Fibroblast of the conjunctiva (primary cell): ENCODE measurements at regions not wholly inside any gene's neighbourhood (a gene's known extent, or its start where the extent isn't known, plus 50 kb on each side); places are given as distances from the start of the nearest gene placed in this dataset.
"Not testable (repeated sequence)": the region's sequence is repeated elsewhere in the genome, so short reads cannot be mapped to it uniquely, and the experiment has no call there.

Experiments used
- DNase-seq: peaks from one replicate; pipeline ENCODE4 v3.0.0-alpha.2; 2010; ENCODE audit warnings: low read depth

DNA sequence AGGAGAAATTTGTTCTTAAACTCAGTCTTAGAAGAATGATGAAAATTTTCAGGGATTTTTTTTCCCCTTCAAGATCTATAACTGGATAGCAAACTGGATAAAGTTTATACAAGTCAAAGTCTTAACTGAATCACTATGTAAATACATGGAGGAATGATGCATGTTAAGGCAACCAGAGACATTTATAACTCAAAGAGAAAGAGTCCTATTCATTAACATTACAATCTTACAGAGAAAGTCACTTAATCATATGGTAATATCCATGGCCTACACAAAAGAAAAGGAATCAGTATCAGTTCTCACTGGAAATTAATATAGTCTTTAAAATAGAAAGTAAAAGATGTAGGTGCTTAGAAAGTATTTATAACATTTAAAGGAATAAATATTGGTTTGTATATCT, 869.1 kb downstream of the TBL1XR1 start:
- no peak for DNase-seq

DNA sequence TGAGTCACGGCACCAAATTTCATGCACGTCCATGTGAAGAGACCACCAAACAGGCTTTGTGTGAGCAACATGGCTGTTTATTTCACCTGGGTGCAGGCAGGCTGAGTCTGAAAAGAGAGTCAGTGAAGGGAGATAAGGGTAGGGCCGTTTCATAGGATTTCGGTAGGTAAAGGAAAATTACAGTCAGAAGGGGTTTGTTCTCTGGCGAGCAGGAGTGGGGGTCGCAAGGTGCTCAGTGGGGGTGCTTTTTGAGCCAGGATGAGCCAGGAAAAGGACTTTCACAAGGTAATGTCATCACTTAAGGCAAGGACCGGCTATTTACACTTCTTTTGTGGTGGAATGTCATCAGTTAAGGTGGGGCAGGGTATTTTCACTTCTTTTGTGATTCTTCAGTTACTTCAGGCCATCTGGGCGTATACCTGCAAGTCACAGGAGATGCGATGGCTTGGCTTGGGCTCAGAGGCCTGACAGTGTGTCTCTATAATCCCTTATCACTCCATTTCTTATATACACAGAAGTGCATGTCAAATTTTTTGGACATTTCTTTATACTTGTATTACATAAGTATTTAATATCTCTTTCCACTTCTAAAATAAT, 870.3 kb downstream of the TBL1XR1 start:
- DNase-seq, result not testable (repeated sequence)

DNA sequence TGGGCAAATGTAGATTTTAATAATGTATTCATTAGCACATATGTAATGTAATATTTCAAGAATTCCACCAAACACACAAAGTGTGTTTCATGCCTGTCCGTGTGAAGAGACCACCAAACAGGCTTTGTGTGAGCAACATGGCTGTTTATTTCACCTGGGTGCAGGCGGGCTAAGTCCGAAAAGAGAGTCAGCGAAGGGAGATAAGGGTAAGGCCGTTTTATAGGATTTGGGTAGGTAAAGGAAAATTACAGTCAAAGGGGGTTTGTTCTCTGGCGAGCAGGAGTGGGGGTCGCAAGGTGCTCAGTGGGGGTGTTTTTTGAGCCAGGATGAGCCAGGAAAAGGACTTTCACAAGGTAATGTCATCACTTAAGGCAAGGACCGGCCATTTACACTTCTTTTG, 875.8 kb downstream of the TBL1XR1 start:
- not testable (repeated sequence) for DNase-seq

DNA sequence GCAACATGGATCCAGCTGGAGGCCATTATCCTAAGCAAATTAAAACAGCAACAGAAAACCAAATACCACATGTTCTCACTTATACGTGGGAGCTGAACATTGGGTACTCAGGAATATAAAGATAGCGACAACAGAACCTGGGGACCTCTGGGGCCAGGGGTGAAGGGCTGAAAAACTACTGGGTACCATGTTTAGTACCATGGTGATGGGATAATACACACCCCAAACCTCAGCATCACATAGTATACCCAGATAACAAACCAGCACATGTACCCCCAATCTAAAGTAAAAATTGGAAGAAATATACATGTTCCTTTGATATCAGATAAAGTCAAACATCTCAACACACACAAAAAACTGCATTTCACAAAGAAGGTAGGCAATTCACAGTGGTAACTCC, 876.2 kb downstream of the TBL1XR1 start:
- DNase-seq, result no peak

DNA sequence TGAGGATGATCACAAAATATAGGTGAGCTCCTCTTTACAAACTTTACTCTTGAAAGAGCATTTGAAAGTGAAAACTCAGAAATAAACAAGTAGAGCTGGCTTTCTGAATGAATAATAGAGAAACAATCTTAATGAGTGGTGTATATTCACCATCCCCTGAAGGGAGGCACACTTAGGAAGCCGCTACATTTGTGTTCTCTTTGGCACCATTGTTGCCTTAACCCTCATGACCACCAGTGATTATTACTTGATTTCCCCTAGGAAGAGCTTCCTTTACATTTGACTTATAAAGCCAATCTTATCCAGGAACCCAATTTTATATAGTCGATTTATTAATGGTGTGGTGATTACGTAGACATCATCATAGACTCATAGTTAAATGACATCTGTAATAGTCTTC, 883.9 kb downstream of the TBL1XR1 start:
- DNase-seq, result no peak

DNA sequence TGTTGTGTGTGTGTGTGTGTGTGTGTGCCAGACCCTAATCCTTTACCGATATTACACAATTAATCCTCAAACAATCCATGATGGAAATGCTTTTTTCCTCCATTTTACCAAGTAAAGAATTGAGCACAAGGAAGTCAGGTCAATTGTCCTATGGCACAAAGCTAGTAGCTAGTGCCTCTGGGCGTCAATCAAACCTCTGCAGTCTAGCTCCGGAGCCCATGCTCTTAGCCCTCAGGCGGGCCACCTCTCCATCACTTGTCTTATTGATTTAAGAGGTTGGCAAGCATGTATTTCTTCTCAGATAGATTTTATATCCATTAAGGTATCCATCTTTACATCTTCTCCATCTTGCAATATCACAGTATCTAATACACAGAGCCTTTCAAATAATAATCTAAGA, 886.6 kb downstream of the TBL1XR1 start:
- DNase-seq, result no peak

DNA sequence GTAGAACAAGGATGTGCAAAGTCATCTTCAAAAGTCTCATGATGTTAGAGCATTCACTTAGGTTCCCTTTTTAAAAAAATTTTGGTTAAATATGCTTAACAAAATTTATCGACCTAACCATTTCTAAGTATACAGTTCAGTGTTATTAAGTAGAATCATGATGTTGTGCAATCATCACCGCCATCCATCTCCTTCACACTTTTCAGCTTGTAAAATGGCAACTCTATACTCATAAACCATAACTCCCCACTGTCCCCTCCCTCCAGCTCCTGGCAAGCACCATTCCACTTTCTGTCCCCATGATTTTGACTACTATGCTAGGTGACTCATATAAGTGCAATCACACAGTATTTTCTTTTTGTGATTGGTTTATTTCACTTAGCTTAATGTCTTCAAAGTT, 895.0 kb downstream of the TBL1XR1 start:
- DNase-seq, result no peak

DNA sequence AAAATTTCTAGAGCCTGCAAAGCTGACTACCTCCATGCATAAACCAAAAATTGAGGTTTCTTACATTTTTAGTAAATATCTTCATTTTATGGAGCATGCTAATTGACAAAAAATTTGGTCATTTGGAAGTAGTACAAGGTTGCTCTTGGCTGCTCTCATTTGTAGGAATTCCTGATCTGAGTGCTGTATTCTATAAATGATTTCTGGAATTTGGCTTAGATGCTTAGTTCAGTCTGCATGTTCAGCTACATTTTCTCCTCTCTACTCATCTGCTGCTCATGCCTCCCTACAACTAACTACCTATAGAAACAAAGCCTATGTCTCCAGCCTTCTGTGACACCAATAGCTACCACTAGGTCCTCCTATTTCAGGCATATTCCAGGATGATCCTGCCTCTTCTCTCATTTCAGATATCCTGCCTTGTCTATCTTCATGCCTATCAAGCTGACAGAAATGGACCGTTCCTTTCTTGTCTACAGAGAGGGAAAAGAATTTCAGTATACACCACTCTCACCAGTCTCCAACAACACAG, 901.1 kb downstream of the TBL1XR1 start:
- no peak for DNase-seq

DNA sequence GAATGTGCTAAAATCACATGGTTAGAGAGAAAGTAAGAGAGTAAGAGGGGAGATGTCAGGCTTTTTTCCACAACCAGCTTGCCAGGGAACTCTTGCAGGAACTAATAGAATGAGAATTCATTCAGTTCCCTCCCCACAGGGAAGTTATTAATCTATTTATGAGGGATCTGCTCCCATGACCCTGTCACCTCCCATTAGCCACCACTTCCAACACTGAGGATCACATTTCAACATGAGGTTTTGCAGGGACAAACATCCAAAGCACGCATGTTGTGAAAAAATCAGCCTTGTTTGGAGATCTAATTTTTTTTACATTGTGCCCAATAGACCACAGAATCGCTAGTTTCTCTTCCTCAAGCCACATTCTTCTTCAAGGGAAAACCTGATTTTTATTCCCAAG, 904.0 kb downstream of the TBL1XR1 start:
- no peak for DNase-seq

DNA sequence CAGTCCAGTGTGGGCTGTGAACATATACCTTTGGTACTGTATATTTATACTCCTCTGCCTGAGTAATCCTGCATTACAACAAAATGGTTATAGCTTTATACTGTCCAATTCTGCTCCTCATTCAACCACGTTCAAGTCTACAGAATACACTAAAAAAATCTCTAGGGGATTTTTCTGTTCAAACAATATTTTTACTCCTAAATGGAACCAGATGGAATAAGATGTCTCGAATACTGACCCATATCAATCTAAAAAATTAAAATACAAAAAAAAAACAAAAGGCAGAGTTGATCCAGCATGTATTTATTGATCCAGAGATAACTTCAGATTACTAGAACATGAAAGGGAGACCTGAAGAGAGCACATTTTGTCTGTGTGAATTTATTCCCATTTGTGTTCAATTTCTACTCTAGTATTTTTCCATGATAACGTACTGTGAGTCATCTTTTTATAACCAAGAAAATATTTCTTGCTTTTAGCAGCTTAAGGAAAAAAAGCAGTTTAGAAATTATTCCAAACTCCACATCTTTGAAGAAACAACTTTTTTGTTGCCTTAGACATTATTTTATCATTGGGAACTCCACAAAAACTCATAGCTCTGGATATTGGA, 910.7 kb downstream of the TBL1XR1 start:
- DNase-seq, result no peak

DNA sequence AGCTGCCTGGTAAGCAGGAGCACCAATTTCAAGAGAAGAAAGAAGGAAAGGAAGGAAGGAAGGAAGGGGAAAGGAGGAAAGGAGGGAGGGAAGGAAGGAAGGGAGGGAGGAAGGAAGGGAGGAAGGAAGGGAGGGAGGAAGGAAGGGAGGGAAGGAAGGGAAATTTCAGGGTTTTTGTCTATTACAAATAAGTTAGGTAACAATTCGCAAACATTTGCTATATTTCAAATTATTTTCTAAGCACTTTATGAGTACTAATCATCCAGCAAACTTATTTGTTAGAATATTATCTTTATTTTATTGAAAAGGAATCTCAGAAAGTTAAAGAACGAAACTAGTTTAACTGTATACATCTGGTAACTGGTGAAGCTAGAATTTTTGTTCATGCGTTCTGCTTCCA, 921.7 kb downstream of the TBL1XR1 start:
- DNase-seq, result no peak

DNA sequence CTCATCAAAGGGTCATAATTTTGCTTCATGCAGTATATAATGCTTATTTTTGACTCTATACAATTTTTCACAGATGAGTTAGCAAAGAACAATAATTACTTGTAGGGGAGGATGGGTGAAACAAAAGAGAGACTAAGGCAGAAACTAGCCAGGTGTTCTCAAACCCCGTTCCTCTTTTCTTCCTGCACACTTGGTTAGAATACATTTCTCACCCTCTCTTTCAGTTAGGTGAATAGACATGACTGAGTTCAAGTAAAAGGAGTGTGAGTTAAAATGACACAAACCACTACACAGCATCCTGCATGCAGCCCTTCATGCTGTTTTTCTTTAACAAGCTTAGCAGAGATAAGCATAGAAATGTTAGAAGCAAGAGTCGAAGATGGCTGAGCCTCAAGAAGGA, 922.2 kb downstream of the TBL1XR1 start:
- no peak for DNase-seq

DNA sequence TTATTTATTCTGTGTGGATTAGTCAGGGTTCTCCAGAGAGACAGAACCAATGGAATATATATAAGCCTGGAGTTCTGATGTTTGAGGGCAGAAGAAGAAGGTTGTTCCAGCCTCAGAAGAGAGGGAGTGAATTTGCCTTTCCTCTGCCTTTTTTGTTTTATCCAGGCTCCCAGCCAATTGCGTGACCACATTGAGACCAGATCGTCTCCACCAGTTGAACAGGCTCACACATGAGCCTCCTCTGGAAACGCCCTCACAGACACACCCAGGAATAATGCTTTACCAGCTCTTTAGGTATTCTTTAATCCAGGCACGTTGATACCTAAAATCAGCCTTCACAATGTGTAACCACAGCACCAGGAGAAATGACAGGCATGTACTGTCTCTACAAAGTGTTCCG, 923.1 kb downstream of the TBL1XR1 start:
- DNase-seq, result no peak

DNA sequence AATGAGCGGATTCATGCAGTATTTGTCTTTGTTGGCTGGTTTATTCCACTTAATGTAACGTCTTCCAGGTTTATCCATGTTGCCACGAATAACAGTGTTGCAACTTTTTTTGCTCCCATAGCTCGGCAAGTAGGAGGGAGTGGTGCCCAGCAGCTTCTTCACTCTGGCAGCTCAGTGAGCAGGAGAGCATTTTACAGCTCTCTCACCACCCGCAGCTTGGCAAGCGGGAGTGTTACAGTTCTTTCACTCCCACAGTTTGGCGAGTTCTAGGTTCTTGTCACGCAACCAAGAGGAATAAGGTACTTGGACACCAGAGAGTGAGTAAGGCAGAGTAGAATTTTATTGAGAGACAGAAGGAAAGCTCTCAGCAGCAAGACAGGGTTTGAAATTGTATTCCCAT, 935.2 kb downstream of the TBL1XR1 start:
- DNase-seq, result no peak

DNA sequence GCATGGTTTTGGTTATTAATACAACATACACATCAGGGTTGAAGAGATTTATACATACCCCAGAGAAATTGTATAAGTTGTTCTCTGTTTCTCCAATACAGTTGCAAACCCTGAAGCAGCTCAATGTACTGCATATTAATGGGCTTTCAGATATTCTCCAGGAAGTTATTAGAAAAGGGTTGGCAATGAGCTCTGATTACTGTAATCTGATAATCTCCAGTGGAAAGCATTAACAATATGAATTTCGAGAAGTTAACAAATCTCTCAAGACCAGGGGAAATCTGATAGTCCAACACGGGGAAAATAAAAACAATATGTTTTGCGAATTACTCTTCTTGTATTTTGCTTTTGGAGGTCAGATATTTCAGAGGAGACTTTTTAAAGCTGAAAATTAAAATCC, 950.1 kb downstream of the TBL1XR1 start:
- no peak for DNase-seq

DNA sequence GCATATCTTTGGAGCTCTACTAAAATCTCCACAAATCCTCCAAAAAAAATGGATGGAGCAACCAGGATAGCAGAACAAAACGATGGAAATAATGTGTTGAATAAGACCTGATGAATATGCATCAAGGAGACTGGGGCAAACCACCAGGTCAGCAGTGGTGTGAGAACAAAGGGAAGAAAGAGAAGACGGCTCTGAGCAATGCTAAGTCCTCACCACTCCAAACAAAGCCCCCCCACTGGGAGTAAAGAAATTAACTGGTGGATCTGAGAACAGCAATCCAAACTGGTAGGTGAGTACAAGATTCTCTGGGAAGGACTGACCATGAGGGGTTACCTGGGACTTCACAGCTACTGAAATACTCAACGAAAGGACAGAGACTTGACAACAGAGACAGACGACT, 977.3 kb downstream of the TBL1XR1 start:
- no peak for DNase-seq

DNA sequence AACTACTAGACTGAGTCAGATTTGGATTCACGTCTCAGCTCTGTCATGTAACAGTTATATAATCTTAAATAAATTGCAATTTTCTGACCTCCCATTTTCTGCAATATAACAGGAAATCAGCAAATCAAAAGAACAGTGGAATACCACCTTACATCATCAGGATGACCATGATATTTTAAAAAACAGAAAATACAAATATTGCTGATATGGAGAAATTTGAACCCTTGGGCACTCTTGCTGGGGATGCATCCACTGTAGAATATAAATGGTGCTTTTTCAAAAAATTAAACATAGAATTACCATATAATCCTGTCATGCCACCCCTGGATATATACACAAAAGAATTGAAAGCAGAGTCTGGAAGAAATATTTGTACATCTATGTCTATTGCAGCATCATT, 982.5 kb downstream of the TBL1XR1 start:
- DNase-seq, result no peak

DNA sequence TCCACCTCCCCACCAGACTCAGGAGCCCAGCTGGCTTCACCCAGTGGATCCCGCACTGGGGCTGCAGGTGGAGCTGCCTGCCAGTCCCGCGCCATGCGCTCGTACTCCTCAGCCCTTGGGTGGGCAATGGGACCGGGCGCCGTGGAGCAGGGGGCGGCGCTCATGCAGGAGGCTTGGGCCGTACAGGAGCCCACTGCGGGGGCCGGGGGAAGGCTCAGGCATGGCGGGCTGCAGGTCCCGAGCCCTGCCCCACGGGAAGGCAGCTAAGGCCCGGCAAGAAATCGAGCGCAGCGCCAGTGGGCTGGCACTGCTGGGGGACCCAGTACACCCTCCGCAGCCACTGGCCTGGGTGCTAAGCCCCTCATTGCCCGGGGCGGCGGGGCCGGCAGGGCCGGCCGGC, 984.0 kb downstream of the TBL1XR1 start:
- not testable (repeated sequence) for DNase-seq

DNA sequence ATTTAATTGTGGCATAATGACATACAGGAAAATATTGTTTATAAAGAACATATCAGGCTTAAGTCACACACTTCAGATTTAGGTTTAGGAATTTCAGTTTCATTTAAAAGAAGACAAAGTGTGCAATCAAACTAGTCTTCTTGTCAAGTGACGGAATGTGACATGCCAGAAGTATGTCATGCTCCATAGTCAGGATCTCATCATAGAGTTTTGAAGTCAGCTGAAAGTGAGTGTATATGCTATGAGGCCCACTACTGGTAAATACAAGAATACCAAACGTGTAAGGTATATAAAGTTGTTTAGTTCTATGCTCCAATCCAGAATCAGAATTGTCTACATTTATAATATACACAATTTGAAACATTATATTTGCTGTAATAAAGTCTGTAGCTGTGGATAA, 988.4 kb downstream of the TBL1XR1 start:
- DNase-seq, result no peak

DNA sequence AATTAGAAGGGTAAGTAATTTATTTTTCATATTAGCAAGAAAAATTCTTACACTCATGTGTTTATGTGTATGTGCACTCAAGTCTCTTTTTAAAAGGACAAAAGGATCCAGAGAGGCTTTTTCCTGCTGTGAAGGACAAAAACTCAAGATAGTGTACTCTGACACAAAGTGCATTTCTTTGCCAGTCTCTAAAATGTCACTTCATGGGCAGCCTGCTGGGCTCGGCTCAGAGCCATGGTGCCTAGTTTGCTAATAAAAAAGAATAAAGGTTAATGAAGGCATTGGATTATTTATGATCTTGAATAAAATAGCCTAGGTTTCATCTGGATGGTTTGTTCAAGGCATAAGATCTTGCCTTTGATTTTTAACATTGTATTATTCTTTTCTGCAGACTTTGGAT, 989.0 kb downstream of the TBL1XR1 start:
- no peak for DNase-seq

DNA sequence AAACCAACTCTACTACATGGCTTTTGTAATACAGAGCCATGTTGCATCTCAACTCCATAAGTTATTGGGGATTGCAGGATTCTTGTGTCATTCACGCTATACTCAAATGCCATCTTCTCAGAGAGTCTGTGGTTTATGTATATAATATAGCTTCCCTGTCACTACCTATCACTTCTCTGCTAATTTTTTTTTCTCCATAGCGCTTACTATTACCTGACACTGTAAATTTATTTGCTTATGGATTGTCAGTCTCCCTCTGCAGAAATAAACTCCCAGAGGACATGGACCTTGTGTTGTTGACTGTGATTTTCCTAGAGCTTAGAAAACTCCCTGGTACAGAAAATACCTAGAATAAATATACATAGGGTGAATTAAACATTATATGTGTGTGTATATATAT, 990.5 kb downstream of the TBL1XR1 start:
- DNase-seq, result no peak

DNA sequence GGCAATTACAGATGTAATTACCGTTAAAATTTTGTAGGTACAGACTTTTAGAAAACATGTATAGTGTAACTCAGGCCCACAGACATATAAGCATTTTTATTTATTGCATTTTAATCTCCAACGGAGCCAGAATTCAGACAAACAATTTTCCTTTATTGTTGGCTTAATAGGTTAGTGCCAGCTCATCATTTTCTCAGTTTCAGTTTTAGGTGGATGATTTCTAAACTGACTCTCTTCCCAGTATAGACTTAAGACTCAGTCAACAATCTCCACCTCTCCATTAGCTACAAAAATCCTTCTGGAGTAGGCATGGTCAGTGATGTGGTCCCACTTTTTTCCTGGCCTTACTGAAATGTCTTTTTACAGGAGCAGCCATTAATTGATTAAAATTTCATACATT, 994.6 kb downstream of the TBL1XR1 start:
- no peak for DNase-seq

DNA sequence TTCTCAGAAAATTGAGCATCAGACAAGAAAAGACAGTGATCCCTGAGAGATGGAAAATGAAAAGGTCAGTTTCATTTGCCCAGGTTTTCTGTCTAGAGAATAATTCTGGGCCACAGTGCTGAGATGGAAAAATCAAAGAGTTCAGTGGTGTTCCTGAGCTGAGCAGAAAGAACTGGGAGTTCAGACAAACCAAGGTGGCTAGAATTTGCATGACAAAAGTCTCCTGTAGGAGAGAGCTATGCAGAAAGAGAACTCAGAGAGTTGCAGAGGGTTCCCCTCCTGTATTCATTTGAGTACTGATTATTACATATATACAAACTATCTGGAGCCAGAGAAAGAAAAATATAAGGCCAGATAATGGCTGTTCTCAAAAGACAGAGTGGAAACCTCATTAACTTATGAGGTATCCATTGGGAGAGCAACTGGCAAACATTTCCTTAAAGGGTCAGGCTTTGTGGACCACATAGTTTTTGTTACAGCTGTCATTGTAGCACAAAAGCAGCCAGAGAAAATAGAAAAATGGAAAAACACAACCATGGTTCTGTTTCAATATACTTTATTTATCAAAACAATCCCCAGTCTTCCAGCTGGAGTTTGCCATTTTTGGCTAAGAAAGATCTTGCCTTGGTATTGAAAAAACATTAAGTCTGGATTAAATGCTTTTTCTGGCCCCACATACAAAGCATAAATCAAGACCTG, 1004.1 kb downstream of the TBL1XR1 start:
- DNase-seq, result no peak

DNA sequence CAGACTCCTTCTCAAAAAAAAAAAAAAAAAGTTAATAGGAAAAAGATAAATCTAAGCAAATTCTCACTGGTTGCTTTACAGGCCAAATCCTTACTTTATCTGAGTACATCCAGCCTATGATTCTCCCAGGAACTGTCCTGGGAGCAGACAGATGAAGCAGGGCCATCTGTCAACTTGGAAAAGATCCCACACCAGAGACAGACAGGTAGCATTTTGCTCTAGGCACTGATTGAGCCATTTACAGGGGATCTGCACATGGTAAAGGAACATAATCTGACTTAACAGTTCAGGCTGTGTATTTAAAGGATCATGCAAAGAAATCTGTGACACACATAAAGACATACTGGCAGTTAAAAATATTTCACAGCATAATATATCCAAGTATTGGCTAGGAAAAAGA, 1006.5 kb downstream of the TBL1XR1 start:
- DNase-seq, result no peak
